ENCODE measurements at regions not wholly inside any gene's neighbourhood (a gene's known extent, or its start where the extent isn't known, plus 50 kb on each side); places are given as distances from the start of the nearest gene placed in this dataset.

GRCh38 chr20:41782730-41783406 is 164.7 kb upstream of the CHD6 start:
- TF ChIP-seq TCF12 (IDR thresholded peaks at IDR 0.05; ENCODE audit: low read depth): no peak
- TF ChIP-seq TAF1 (IDR thresholded peaks at IDR 0.05; ENCODE audit: low read depth): no peak
- no peak for TF ChIP-seq TEAD4 (IDR thresholded peaks at IDR 0.05)
- TF ChIP-seq MAX (IDR thresholded peaks at IDR 0.05): no peak
- no peak for TF ChIP-seq USF1 (IDR thresholded peaks at IDR 0.05)
- TF ChIP-seq RAD21 (IDR thresholded peaks at IDR 0.05; ENCODE audit: low read depth): no peak
- TF ChIP-seq EP300 (IDR thresholded peaks at IDR 0.05; ENCODE audit: borderline replicate concordance): no peak
- TF ChIP-seq REST (IDR thresholded peaks at IDR 0.05; ENCODE audit: low read depth): no peak
- no peak for TF ChIP-seq CEBPB (IDR thresholded peaks at IDR 0.05)
- no peak for TF ChIP-seq EGR1 (IDR thresholded peaks at IDR 0.05)
